Heart left ventricle (tissue), 16 donors: ENCODE measurements at regions not wholly inside any gene's neighbourhood (a gene's known extent, or its start where the extent isn't known, plus 50 kb on each side); places are given as distances from the start of the nearest gene placed in this dataset.

ENCODE experiments used
- ATAC-seq, 4 donors: fragments of 200-7000 bp; cut with Tn5 transposase; one replicate each; pipeline ENCODE4 v1.9.1; 2020 to 2022; ENCODE audit warnings: moderate library complexity in 4 of 4, mild to moderate bottlenecking in 3 of 4, moderate number of reproducible peaks in 1 of 4
- DNase-seq, 5 donors: peaks; one replicate each; pipeline ENCODE4 v3.0.0-alpha.2; 2020
- H3K27ac ChIP-seq, 12 donors: fragments of 200-600 bp; sonication (generic) in 4 of 12; one replicate each; pipeline versions ENCODE4 v1.5.0 to v1.8.0; 2016 to 2022; ENCODE audit warnings: mild to moderate bottlenecking in 2 of 12
- H3K27me3 ChIP-seq, 9 donors: fragments of 200-600 bp; sonication (generic) in 2 of 9; one replicate each; pipeline versions ENCODE4 v1.5.1 to v1.8.0; 2016 to 2022; ENCODE audit warnings: mild to moderate bottlenecking in 3 of 9
- H3K36me3 ChIP-seq, 9 donors: fragments of 200-600 bp; sonication (generic) in 2 of 9; one replicate each; pipeline versions ENCODE4 v1.5.0 to v1.8.0; 2018 to 2022; ENCODE audit warnings: mild to moderate bottlenecking in 2 of 9
- H3K4me1 ChIP-seq, 12 donors: fragments of 200-600 bp; sonication (generic) in 4 of 12; one replicate each; pipeline versions ENCODE4 v1.5.0 to v1.8.0; 2016 to 2022; ENCODE audit warnings: mild to moderate bottlenecking in 3 of 12
- H3K4me3 ChIP-seq, 12 donors: fragments of 200-600 bp; sonication (generic) in 4 of 12; one replicate each; pipeline versions ENCODE4 v1.5.0 to v1.8.0; 2017 to 2022; ENCODE audit warnings: mild to moderate bottlenecking in 9 of 12, moderate library complexity in 4 of 12
- H3K9me3 ChIP-seq, 12 donors: fragments of 200-600 bp; sonication (generic) in 4 of 12; one replicate each; pipeline versions ENCODE4 v1.5.0 to v1.8.0; 2016 to 2022; ENCODE audit warnings: mild to moderate bottlenecking in 1 of 12
- CTCF ChIP-seq, 12 donors: fragments of 200-600 bp; sonication (generic) in 4 of 12; IDR thresholded peaks; one replicate each; pipeline versions ENCODE4 v1.5.0 to v1.8.0; 2018 to 2022; ENCODE audit warnings: antibody characterized with exemption in 12 of 12, mild to moderate bottlenecking in 5 of 12
- POLR2A ChIP-seq, 2 donors: fragments of 450-650 bp; IDR thresholded peaks; one replicate each; pipeline ENCODE4 v1.6.1; 2017; ENCODE audit warnings: antibody characterized with exemption in 2 of 2, mild to moderate bottlenecking in 2 of 2, moderate library complexity in 2 of 2
- WGBS, 4 donors: extraction: QIAGEN DNeasy Blood & Tissue Kit in 2 of 4; methylation state at CpG; one replicate each; pipeline versions ENCODE4 v1.1.5 to v1.1.7; 2013 to 2018; 5-methylcytosine and 5-hydroxymethylcytosine counted together
- intact Hi-C, 10 donors: fragments of 100-400 bp; cut with DNase I; formaldehyde crosslinking; loops; one replicate each; pipeline versions ENCODE4 v1.11.1 to v1.14.2; 2022
- donor health status: ischemic (EF 13 %, LVEDD 7.1; RV severe dilation, severe dysfunction).
- donor health status: healthy with polysubstance abuse.
- donor health status: DM: no; HTN: yes; CAD: no.
- donor health status: DM: no; HTN: no; CAD: no.
- donor health status: ischemic (EF 25% LVEDD 6.9; RV normal size, moderate dysfunction).
- donor health status: ischemic (EF 25% LVEDD 5.7; RV mildly dilated, moderate dysfunction).
- donor health status: healthy.
- donor health status: DM: yes; HTN: yes; CAD: no.
- donor health status: ischemic (EF 35%, LVEDD 5.7; RV mildly dilated, moderate dysfunction).
- donor health status: nonischemic (EF 11% LVEDD 7.7; RV severe dilation, severe dysfunction).
- donor health status: DM: yes; HTN: yes; CAD: no.
- donor health status: PGD.
- donor health status: ischemic (EF 29% LVEDD 5.4; RV normal size, mild dysfunction).
- donor health status: nonischemic (EF 23%, LVEDD 6.1; RV moderate dilation, normal function).

GRCh38 chr13:95480791-95481780, 71.4 kb upstream of the CLDN10 start:
- WGBS, 4 donors: 59 to 84% (median 69%) methylated on average over 7 of the region's 7 CpGs

DNA sequence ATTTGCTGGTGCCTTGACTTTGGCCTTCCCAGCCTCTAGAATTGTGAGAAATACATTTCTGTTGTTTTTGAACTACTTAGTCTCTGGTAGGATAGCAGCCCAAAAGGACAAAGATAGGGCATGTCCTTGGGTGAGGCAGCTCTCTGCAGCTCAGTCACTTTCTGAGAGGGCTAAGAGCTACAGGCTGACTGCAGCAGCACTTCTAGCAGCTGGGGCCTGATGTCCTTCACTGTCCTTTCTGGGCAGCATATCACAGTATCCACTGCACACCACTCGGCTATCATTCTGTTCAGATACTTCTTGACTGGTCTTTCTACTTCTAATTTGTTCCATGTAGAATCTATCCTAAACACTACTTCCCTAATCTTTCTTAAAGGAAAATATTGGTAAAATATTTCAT, 68.5 kb upstream of the CLDN10 start:
- intact Hi-C loops: loop anchor here in 1 of 10 donors (5.0 kb wide), 1 partner anchor 297 kb away; no protein-coding TSS in a partner anchor
- TF ChIP-seq CTCF (IDR thresholded peaks at IDR 0.05): no peak
- TF ChIP-seq POLR2A (IDR thresholded peaks at IDR 0.05): no peak
- Histone ChIP-seq H3K27ac (no peak overlapping the region), H3K4me1 (peaks cover 0 to 3% (median 0%) of the 10 kb centered on the region in 12 donors), H3K9me3 (peaks cover 0 to 8% (median 0%) of the 10 kb centered on the region in 12 donors), H3K4me3 (no peak overlapping the region), H3K27me3 (no peaks in the 10 kb centered on the region), H3K36me3 (no peaks in the 10 kb centered on the region)
- DNase-seq (no peak), ATAC-seq (peak in 3 of 4 donors; percentile 50 to 81 (median 50))
- WGBS, 4 donors: 41 to 59% (median 55%) methylated on average over 1 of the region's 1 CpG

More at GRCh38 chr13:95480791-95481780, 71.4 kb upstream of the CLDN10 start:
- H3K4me1 ChIP-seq: peaks cover 0 to 11% (median 0%) of the 10 kb centered on the region in 12 donors
- no peak for ATAC-seq
- intact Hi-C loops: loop anchor here in 2 of 10 donors (2.0 to 5.0 kb wide), 2 partner anchors 290 to 294 kb away; no protein-coding TSS in a partner anchor
- H3K4me3 ChIP-seq: no peak overlapping the region
- peak overlapping the region in 1 of 12 donors; percentile 19 for H3K27ac ChIP-seq
- peaks cover 0 to 8% (median 0%) of the 10 kb centered on the region in 12 donors for H3K9me3 ChIP-seq
- no peak for TF ChIP-seq POLR2A (IDR thresholded peaks at IDR 0.05)
- TF ChIP-seq CTCF (IDR thresholded peaks at IDR 0.05): no peak
- peaks cover 0 to 2% (median 0%) of the 10 kb centered on the region in 9 donors for H3K27me3 ChIP-seq
- no peaks in the 10 kb centered on the region for H3K36me3 ChIP-seq
- DNase-seq: no peak

GRCh38 chr13:95485045-95485517, 67.4 kb upstream of the CLDN10 start:
- no peaks in the 10 kb centered on the region for H3K4me1 ChIP-seq
- ATAC-seq (peak in 2 of 4 donors; percentile 25 to 38), DNase-seq (no peak)
- H3K27ac ChIP-seq: no peak overlapping the region
- no peaks in the 10 kb centered on the region for H3K27me3 ChIP-seq
- TF ChIP-seq CTCF (IDR thresholded peaks at IDR 0.05): no peak
- H3K36me3 ChIP-seq: no peaks in the 10 kb centered on the region
- intact Hi-C loops: no loop called here
- H3K4me3 ChIP-seq: no peak overlapping the region
- H3K9me3 ChIP-seq: peaks cover 0 to 11% (median under 1%) of the 10 kb centered on the region in 12 donors
- WGBS, 4 donors: 62 to 83% (median 73%) methylated on average over 5 of the region's 5 CpGs

DNA sequence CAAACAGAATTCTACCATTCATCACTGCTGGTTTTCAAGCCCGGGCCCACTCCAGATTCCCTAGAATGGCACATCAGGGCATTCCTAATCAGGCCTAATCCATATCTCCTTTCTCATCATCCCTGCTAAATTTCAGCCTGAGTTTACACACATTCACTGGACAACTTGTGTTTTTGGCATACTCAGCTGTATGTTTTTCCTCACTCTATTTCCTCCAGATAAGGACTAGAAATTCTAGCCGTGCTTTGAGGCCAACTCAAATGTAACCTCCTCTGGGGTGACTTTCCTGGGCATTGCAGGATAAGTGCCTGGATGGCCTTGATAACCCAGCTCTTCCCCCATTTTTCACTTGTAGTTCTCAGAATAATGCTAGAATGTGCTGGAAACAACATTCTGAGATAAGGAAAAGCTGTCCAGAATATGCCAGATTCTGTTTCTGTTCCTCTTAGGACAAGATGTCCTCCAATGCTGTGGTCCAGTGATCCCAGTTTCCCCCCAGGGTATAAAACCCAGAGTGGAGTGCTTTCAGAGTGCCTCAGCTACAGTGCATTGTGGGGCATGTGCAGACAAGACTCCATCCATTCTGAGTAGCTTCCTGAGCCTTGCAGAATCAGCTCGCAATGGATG, 66.9 kb upstream of the CLDN10 start:
- no peak for DNase-seq
- WGBS, 4 donors: 46 to 63% (median 54%) methylated on average over 3 of the region's 3 CpGs

More for the DNA sequence above, 66.9 kb upstream of the CLDN10 start:
- Histone ChIP-seq H3K27ac (no peak overlapping the region), H3K27me3 (no peaks in the 10 kb centered on the region), H3K4me3 (no peak overlapping the region), H3K9me3 (peaks cover 0 to 13% (median 2%) of the 10 kb centered on the region in 12 donors), H3K4me1 (no peaks in the 10 kb centered on the region), H3K36me3 (no peaks in the 10 kb centered on the region)
- intact Hi-C loops: no loop called here
- ATAC-seq: peak in 2 of 4 donors; percentile 33 to 47
- TF ChIP-seq POLR2A (IDR thresholded peaks at IDR 0.05) (no peak), CTCF (IDR thresholded peaks at IDR 0.05) (no peak)
